K562 (cell line): ENCODE measurements at regions not wholly inside any gene's neighbourhood (a gene's known extent, or its start where the extent isn't known, plus 50 kb on each side); places are given as distances from the start of the nearest gene placed in this dataset.
A peak's percentile ranks its signal among the peaks of the same experiment; 100 is the strongest.

Experiments
- AFF1 ChIP-seq, 2 experiments: fragments of 450-650 bp; IDR thresholded peaks; 2 replicates each; pipeline ENCODE4 v1.6.1; 2018; ENCODE audit warnings: mild to moderate bottlenecking in 2 of 2, low read depth in 1 of 2; ENCODE audit not compliant: partially characterized antibody in 2 of 2
- CHAMP1 ChIP-seq: fragments of 450-650 bp; IDR thresholded peaks from 2 replicates; pipeline ENCODE4 v1.6.1; 2016; ENCODE audit warnings: mild to moderate bottlenecking
- ELF1 ChIP-seq: fragments of 200-800 bp; sonication (Bioruptor generic); IDR thresholded peaks from 2 replicates; pipeline ENCODE4 v1.6.1; 2016; ENCODE audit warnings: missing genetic modification characterization, missing compliant biosample characterization
- ESRRA ChIP-seq: fragments of 450-650 bp; IDR thresholded peaks from 2 replicates; pipeline ENCODE4 v1.6.1; 2014; ENCODE audit warnings: low read depth, mild to moderate bottlenecking, moderate library complexity, borderline replicate concordance
- KDM5B ChIP-seq: fragments of 200-600 bp; sonication (generic); IDR thresholded peaks from 2 replicates; pipeline ENCODE4 v1.6.1; 2012; ENCODE audit warnings: low read depth, mild to moderate bottlenecking, moderate library complexity, low read length, control low read depth, inconsistent platforms; ENCODE audit not compliant: insufficient replicate concordance
- PML ChIP-seq: IDR thresholded peaks from 2 replicates; pipeline ENCODE4 v1.6.1; 2012; ENCODE audit warnings: low read length, inconsistent platforms
- POLR2A ChIP-seq: fragments of 450-650 bp; conservative IDR thresholded peaks from 2 replicates; pipeline ENCODE4 v1.6.1; 2016
- RBM25 ChIP-seq: fragments of 200-400 bp; formaldehyde crosslinking; IDR thresholded peaks from 2 replicates; pipeline ENCODE4 v1.6.1; 2018; ENCODE audit warnings: low read length, low read depth, moderate library complexity; ENCODE audit not compliant: severe bottlenecking
- RCOR1 ChIP-seq, 2 experiments: IDR thresholded peaks; 2 replicates each; pipeline ENCODE4 v1.6.1; 2012; ENCODE audit warnings: low read depth in 2 of 2, low read length in 2 of 2, borderline replicate concordance in 1 of 2, improper control_type of control experiment in 1 of 2
- RNF2 ChIP-seq: sonication (generic); IDR thresholded peaks from 2 replicates; pipeline ENCODE4 v1.6.1; 2016
- SOX6 ChIP-seq: fragments of 450-650 bp; IDR thresholded peaks from 2 replicates; pipeline ENCODE4 v1.6.1; 2014; ENCODE audit warnings: mild to moderate bottlenecking
- SPI1 ChIP-seq: IDR thresholded peaks from 2 replicates; pipeline ENCODE4 v1.6.1; 2011; ENCODE audit warnings: low read depth, low read length, control low read depth, borderline replicate concordance
- TBP ChIP-seq: optimal IDR thresholded peaks from 2 replicates; pipeline ENCODE3; 2011; ENCODE audit warnings: low read depth, low read length, improper control_type of control experiment
- ZNF766 ChIP-seq: fragments of 200-800 bp; sonication (Bioruptor generic); conservative IDR thresholded peaks from 2 replicates; pipeline ENCODE4 v1.6.1; 2016; ENCODE audit warnings: missing genetic modification characterization, missing compliant biosample characterization

GRCh38 chr7:136092714-136093113, 115.6 kb upstream of the MTPN start (continued):
- 0 out of 2 replicates have a peak, but pooled peaks have one; percentile 27 for TF ChIP-seq RNF2
- peak; percentile 69 for TF ChIP-seq POLR2A
- TF ChIP-seq AFF1 (IDR thresholded peaks at IDR 0.05; ENCODE audit: low read depth in 1 of 2, partially characterized antibody in 2 of 2), result peak in 1 of 2 experiments; percentile 31
- peak in 1 of 2 experiments; percentile 5; a peak in 1 of 4 replicates for TF ChIP-seq RCOR1 (IDR thresholded peaks at IDR 0.05; ENCODE audit: borderline replicate concordance in 1 of 2, low read depth in 2 of 2, low read length in 2 of 2)
- TF ChIP-seq CHAMP1, result peak; percentile 75
- TF ChIP-seq SPI1, result peak; percentile 43; the same call in 1 of the 2 replicates
- TF ChIP-seq SOX6, result 0 out of 2 replicates have a peak, but pooled peaks have one; percentile 59
- TF ChIP-seq TBP, result peak; percentile 66
- peak; percentile 68 for TF ChIP-seq RBM25
- TF ChIP-seq ESRRA, result 0 out of 2 replicates have a peak, but pooled peaks have one; percentile 14
- peak; percentile 98 for TF ChIP-seq KDM5B
- TF ChIP-seq ELF1 (tag), result peak; percentile 34; the same call in 1 of the 2 replicates
- peak; percentile 86; the same call in 1 of the 2 replicates for TF ChIP-seq PML
- peak; percentile 90 for TF ChIP-seq ZNF766 (CRISPR knock-in tag)
